T-helper 9 cell (primary cell): ENCODE measurements at regions not wholly inside any gene's neighbourhood (a gene's known extent, or its start where the extent isn't known, plus 50 kb on each side); places are given as distances from the start of the nearest gene placed in this dataset.
"Not testable (repeated sequence)": the region's sequence is repeated elsewhere in the genome, so short reads cannot be mapped to it uniquely, and the experiment has no call there.

ENCODE experiments used
- DNase-seq: peaks from one replicate; pipeline ENCODE4 v3.0.0-alpha.2; 2020

DNA sequence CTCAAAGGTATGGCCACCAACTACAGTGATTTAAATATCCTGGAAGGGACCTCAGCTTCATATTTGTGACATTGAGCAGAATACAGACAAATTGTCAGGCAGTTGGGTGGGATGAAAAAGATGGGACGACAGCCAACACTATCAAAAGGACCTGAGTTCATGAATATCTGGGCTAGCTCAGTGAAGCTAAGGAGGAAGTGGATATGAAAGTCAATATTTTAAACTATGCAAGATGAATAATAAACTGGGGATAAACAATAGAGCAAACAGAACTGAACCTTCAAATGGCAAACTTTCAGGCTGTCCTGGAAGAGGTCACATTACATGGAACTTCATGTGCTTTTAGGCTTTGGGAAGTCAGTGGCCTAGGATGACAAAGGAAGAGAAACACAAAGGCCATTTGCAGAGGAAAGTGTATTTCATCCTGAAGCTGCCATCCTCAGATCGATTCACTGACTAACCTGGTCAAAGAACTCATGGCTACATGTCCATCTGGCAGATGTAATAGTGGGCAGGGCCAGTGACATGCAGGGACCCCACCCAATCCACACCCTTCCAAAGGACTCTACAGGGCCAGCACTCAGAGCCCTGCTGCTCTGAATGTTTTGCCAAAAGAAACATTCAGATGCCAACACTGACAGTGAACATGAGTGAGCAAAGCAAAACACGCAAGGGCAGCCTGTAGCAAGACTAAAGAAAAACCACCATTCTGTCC, 175.7 kb downstream of the ETAA1 start:
- no peak for DNase-seq

DNA sequence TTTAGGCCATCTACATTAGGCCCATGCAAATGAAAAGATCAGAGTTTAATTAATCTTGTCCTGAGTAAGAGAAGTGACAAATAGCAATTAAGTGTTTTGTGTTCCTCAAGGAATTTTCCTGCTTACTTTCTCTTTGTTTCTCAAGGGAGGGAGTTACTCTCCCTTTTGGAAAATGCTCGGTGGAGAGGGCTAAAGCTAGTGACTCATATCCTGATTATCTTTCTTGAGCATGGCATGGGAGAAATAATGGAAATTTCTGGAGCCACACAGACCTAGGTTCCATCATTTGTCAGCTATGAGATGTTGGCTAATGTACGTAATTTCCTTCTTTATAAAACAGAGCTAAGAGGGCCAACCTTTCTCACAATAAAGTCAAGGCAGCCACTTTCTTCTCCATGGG, 177.1 kb downstream of the ETAA1 start:
- no peak for DNase-seq

DNA sequence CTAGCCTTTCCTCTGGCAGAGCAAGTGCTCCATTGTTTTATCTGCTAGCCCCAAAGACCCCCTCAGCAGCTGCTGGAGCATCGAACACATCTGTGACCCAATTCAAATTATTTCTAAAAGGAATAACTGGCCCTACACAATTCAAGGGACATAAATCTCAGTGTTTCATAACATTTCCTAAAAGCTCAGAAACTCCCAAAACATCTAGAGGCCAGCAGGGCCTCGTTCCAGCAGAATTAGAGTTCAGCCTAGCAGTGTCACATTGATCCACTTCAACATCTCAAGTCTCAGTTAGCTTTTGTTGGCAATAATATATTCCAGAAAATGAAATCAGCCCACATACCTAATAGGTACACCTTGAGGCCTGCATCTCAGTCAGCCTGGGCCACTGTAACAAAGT, 179.1 kb downstream of the ETAA1 start:
- no peak for DNase-seq

DNA sequence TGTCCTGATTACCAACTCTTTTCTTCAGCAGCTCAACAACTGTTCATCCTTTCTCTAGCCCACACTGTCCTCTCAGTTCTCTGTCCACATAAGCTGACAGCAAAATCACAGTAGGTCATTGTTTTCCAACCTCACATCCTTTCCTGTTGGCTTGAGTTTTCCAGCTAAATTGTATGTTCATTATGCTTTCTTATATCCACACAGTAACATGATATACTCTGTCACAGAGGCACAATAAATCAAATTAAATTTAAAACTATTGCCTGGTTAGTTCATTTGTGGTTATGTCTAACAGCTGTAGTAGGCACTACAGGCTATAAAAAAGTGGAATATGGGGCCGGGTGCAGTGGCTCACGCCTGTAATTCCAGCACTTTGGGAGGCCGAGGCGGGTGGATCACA, 179.9 kb downstream of the ETAA1 start:
- DNase-seq: no peak

DNA sequence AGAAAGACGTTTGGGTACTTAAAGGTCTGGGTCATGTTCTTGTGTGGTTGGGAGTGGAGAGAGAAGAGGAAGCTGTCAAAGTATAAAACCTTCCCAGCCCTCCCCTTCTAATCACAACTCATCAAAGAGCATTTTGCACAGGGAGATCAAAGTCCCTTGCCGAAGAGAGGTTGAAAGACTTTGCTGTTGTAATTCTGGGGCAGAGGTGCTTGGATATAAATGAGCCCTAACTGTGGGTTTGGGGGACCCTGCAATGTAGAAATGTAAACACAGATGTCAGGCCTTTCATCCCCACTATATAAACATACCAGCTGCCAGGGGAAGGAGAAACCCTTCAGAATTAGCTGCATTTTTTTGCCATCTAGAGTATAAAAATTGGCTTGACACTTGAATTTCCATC, 182.1 kb downstream of the ETAA1 start:
- DNase-seq: no peak

DNA sequence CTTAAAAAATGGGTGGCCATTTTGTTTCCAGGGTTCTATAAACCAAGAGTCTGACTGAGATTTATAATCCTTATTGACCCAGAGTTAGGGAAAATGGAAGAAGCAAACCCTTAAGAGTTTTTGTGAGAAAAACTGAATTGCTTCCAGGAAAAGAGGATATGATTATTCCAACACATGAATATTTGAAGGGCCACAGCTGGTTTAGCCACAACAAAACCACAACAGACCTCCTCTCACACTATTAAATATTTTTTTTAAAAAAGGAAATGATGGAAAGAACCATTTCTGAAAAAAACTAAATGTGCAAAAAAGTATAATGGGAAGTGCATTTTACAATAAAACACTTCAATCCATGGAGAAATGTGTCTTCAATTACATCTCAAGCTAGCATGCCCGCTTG, 182.7 kb downstream of the ETAA1 start:
- DNase-seq: no peak

DNA sequence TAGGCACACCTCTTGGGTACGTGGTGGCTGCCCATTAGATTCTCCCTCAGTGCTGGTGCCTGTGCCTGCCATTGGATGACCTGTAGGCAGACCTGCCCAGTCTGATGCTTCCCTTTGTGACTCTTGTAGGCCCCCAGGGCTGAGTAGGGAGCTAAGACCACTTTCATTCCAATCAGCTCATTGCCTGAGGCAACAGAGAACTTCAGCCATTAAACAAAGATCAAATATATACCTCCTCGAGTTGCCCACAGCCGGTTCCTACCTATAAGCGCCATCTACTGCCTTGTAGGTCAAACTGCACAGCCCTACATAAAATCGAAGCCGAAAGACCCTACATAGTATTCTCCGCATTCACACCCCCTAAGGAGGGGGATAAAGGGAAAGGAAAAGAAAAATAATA, 184.6 kb downstream of the ETAA1 start:
- DNase-seq: no peak

DNA sequence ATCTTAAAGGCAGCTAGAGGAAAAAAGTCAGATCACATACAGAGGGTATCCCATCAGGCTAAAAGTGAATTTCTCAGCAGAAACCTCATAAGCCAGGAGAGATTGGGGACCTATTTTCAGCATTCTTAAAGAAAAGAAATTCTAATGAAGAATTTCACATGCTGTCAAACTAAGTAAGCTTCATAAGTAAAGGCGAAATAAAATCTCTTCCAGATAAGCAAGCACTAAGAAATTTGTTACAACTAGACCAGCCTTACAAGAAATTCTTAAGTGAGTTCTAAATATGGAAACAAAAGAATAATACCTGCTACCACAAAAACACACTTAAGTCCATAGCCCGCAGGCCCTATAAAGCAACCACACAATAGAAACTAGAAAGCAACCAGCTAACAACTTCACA, 186.1 kb downstream of the ETAA1 start:
- DNase-seq: no peak

DNA sequence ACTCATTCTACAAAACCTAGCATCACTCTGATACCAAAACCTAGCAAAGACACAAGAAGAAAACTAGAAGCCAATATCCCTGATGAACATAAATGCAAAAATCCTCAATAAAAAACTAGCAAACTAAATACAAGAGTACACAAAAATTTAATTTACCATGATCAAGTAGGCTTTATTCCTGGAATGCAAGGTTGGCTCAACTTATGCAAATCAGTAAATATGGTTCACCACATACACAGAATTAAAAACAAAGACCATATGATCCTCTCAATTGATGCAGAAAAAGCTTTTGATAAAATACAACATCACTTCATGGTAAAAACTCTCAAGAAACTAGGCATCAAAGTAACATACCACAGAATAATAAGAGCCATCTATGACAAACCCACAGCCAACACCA, 188.3 kb downstream of the ETAA1 start:
- no peak for DNase-seq

DNA sequence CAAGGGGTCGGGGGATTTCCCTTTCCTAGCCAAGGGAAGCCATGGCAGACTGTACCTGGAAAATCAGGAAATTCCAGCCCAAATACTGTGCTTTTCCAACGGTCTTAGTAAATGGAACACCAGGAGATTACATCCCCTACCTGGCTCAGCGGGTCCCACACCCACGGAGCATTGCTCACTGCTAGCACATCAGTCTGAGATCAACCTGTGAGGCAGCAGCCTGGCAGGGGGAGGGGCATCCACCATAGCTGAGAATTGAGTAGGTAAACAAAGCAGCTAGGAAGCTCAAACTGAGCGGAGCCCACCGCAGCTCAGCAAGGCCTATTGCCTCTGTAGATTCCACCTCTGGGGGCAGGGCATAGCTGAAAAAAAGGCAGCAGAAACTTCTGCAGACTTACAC, 192.0 kb downstream of the ETAA1 start:
- not testable (repeated sequence) for DNase-seq

DNA sequence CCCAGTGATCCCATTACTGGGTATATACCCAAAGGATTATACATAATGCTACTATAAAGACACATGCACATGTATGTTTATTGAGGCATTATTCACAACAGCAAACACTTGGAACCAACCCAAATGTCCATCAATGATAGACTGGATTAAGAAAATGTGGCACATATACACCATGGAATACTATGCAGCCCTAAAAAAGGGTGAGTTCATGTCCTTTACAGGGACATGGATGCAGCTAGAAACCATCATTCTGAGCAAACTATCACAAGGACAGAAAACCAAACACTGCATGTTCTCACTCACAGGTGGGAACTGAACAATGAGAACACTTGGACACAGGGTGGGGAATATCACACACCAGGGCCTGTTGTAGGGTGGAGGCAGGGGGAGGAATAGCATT, 197.4 kb downstream of the ETAA1 start:
- not testable (repeated sequence) for DNase-seq

DNA sequence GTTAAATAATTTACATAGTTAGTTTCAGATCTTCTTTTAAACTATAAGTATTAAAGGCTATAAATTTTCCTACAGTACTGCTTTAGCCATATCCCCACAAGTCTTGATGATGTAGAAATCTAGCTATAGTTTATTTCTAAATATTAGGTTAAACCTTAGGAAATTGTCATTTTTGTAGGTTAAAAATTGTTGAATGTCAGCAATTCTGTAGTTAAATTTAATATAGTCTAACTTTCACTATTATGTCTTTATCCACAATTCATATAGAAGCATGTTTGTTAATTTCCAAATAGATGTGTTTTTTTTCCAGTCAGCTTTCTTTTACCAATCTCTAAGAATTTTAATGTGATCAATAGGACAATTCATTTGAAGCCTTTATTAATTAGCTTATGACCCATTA, 199.7 kb downstream of the ETAA1 start:
- no peak for DNase-seq

DNA sequence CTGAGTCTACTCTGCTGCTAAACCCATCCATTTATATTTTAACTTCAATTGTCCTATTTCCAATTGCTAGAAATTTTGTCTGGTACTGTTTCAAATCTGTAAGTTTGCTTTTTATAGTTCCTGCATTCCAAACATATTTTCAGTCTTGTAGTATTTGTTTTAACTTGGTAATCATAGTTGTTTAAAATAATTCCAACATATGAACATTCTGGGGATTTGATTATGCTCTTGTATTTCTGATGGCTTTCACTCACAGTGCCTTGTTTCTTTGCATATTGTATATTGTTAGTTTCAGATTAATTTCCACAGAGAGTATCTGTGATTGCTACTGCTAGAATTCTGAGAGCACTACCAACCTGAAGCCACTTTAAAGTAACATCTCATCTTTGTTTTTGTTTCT, 202.4 kb downstream of the ETAA1 start:
- DNase-seq: no peak

DNA sequence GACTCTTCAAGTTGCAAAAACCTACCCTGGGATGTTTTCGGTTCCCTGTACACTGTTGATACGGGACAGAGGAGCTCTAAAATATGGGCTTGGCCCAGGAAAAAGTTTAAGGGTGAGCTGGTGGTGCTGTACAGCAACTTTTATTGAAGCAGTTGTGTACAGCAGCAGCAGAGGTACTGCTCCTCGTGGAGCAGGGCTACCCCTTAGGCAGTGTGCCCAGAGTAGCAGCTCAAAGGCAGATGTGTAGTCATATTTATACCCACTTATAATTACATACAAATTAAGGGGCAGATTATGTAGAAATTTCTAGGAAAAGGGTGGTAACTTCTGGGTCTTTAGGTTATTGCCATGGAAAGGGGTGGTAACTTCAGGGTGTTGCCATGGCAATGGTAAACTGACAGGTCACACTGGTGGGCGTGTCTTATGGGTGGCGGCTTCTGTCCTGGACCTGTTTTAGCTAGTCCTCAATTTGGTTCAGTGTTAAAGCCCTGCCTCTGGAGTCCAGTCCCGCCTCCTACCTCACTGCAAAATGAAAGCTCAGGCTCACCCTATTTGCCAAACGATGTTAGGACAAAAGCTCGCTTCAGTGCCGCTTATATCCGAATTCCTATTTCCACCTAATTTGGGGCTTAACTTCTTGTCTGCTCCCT, 203.2 kb downstream of the ETAA1 start:
- DNase-seq: no peak

DNA sequence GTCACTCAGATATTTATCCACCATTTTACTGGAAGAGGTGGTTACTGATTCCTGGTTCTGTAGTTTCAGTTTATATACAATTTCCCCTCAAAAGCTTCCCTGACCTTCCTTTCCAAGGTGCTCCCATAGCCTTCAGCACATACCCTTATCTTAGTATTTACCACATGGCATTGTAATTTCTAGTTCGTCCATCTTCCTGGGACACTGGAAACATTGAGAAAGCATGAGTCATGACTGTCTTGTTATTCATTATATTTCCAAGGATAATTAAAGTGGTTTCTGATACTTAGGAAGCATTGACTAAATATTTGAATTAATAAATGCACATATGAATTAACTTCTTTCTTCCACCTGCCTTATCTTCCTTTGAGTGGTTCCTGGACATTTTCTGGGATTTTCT, 203.8 kb downstream of the ETAA1 start:
- no peak for DNase-seq

DNA sequence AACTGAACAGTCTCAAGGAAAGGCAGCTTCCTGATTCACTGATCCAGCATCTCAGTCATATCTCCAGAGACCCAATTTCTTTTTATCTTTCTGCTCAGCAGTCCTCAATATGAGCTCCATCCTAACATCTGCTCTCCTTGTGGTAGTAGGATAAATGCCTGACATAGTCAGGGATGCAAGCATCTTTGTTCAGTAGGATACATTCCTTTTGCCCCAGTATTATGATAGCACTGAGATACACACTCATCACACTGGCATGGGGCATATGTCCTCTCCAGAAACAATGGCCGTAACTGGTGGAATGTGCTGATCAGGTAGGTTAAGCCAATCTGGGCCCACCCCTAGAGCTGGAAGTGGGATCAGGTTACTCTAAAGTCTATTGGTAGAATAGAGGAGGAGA, 207.2 kb downstream of the ETAA1 start:
- no peak for DNase-seq

DNA sequence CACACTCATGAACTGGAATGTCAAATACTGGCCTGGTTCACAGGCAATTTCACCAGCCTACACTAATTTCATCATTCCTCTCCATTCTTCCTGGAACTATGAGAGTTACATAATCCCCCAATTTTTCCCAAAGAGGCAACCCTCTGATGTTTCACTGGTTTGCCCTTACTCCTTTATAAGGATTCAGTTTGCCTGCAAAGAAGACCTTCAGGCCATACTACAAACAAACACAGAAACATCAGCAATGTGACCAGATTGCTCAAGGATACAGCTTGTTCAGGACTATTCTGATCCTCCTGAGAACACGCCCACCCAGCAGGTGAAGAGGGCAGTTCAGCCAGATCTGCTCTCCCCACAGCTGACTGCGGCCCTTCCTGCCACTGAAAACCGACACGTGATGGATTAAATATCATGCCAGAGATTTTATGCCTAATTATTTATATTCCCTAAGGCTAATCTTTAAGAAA, 215.5 kb downstream of the ETAA1 start:
- no peak for DNase-seq

DNA sequence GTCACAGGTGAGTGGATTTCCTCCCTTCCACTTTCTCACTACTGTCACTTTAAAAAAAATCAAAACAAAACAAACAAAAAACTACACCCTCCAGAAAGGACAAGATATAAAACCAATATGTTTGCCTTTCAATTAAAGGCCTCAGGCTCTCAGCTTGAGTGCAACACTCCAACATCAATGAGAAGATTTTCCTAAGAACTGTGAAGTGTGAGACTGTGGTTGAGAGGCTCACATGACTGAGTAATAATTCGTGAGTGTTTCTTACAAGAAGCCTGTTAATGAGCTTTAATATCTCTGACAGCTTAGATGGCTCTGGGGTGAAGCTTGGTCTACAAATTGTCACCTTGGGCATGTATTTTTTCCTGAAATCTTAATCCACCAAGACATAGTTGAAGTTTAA, 216.1 kb downstream of the ETAA1 start:
- DNase-seq: no peak

DNA sequence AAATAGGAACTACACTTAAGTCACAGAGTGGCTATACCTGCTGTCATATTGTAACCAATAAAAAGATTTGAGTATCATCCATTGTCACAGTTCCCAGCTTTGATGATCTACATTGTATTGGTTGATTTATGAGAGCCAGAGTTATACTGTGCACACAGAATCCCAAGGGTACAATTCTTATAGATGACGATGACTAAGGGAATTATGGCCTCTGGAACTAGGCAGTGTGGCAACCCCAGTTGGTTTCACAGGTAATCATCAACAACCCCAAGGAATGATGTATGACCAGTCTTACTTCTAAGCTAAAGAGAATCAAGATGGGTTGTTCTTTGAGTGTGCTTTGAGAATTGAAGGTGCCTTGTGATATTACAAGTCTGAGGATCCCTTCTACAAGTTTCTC, 217.3 kb downstream of the ETAA1 start:
- no peak for DNase-seq

DNA sequence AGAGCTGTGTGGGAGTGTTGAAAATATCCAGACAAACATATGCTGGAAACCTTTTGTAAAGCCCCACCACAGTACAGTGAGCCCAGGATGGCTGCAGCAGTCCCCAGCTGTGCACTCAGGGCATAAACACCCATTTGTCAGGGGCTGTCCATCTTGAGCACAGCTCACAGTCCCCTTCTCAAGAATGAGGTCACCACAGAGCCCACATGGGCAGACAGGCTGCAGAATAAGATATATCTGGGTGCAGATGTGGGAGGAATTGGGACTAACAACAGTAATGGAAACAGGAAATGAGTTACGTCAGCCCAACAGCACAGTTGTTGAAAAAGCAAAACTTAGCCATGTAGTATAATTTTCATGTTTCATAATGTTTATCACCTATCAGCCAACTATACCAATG, 219.6 kb downstream of the ETAA1 start:
- DNase-seq: no peak

DNA sequence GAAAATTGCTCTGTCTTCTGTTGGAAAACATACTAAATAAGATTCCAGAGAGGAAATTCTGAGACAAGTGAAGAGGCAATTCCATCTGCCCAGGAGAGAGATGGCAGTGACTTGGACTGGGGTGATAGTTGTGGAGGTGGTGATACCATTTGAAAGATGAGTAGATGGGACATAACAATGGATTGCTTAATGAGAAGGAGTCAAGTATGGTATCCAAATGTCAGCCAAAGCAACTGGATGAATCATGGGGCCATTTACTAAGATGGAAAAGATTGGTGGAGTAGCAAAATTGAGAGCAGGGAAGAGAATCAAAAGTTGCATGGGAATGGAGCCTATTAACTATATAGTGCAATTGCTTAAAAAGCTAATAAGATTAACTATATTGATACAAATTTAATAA, 222.1 kb downstream of the ETAA1 start:
- DNase-seq: no peak

DNA sequence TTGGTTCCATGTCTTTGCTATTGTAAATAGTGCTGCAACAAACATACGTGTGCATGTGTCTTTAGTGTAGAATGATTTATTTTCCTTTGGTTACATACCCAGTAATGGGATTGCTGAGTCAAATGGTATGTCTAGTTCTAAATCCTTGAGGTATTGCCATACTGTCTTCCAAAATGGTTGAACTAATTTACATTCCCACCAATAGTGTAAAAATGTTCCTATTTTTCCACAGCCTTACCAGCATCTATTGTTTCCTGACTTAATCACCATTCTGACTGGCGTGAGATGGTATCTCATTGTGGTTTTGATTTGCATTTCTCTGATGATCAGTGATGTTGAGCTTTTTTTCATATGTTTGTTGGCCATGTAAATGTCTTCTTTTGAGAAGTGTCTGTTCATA, 226.6 kb downstream of the ETAA1 start:
- not testable (repeated sequence) for DNase-seq

DNA sequence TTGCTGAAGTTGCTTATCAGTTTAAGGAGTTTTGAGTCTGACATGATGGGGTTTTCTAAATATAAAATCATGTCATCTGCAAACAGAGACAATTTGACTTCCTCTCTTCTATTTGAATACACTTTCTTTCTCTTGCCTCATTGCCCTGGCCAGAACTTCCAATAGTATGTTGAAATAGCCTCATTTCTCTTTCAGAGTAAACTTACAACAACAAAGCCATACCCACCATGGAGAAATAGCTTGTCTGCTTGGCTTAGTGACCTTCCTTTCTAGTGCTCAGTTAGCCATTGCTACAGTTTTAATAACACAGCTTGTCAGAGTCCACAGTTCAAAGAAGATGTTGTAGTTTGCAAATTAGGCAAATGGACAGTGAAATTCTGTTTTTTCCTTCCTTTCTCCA, 228.0 kb downstream of the ETAA1 start:
- no peak for DNase-seq

DNA sequence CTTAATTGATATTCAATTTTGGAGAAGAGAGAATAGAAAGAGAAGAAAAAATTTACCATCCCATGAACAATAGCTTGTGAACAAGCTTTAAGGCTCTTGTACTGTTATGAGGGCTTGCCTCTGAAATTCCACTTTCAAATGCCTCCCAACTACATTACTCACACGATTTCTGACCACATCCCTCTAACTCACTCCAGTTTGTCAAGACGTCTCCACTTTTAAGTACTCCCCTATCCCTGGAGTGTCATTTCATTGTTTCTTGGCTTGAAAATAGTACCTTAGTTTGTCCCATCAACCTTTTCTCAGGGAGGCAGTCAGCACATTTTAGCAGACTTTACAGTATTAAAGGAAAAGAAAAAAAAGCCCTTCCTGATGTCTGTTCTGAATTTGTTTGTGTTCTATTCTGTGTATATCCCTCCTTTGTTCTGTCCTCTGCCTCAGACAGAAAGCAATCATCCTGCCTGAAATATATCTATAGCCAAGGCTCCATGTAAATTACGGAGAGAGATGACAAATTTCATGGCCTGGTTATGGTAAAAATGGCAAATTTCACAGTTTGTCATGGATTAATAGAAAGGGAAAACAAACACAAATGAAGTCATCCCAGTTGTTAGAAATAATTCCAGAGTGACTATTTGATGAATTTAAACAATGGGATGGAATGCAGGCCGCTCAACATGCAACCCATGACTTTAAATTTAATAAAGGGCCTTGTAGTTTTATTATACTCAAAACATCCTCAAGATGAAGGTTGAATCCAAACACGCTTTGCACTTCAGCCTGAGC, 228.8 kb downstream of the ETAA1 start:
- DNase-seq: no peak
